GM12864 (cell line): ENCODE measurements at regions not wholly inside any gene's neighbourhood (a gene's known extent, or its start where the extent isn't known, plus 50 kb on each side); places are given as distances from the start of the nearest gene placed in this dataset.

Experiments
- DNase-seq: peaks from one replicate; pipeline ENCODE4 v3.0.0-alpha.2; 2011; ENCODE audit warnings: low read depth
- H3K4me3 ChIP-seq: 2 replicates; pipeline ENCODE4 v1.5.1; 2011; ENCODE audit warnings: mild to moderate bottlenecking, low read depth, low read length, control low read depth
- CTCF ChIP-seq: IDR thresholded peaks from 2 replicates; pipeline ENCODE4 v1.5.1; 2011; ENCODE audit warnings: low read depth, mild to moderate bottlenecking, moderate library complexity, low read length, control low read depth, inconsistent platforms; ENCODE audit errors: missing control alignments

GRCh38 chr5:111932628-111933027, 175.6 kb upstream of the NREP start:
- no peak for DNase-seq
- no peak for TF ChIP-seq CTCF

DNA sequence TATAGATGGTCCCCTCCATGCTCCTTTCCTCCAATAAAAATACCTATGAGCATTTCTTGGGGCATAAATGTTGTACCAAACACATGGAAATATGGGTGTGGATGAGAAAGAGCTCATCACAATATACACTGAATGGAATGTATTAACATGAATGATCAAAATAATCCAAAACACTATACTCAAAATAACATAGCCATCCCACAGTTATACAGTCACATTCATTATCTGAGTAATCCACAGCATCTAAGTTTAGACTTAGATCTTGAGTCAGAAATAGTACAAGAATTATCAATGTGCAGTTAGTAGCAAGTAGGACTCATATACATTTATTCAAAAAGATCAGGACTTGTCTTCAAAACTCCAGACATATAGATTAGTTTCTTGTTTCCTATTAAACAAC, 175.2 kb upstream of the NREP start:
- H3K4me3 ChIP-seq = no peak overlapping the region
- no peak for DNase-seq
- TF ChIP-seq CTCF = no peak

More at GRCh38 chr5:111932628-111933027, 175.6 kb upstream of the NREP start:
- H3K4me3 ChIP-seq = no peak overlapping the region

DNA sequence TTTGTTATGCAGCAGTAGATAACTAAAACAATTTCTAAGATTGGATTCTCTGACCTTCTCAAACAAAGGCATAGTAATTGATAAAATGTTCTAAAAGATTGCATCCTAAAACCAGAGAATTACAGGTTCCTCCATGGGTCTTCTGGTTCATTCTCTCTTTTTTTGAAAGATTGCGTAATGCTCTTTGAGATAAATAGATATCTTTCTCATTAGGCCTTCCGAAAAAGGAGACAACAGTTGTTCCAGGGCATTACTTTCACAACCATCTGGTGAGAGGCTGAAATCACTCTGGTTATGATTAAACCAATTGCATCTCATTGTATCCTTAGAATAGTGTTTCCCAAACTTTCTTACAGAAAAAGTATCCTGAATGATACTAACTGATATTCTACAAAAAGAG, 174.7 kb upstream of the NREP start:
- no peak for DNase-seq

DNA sequence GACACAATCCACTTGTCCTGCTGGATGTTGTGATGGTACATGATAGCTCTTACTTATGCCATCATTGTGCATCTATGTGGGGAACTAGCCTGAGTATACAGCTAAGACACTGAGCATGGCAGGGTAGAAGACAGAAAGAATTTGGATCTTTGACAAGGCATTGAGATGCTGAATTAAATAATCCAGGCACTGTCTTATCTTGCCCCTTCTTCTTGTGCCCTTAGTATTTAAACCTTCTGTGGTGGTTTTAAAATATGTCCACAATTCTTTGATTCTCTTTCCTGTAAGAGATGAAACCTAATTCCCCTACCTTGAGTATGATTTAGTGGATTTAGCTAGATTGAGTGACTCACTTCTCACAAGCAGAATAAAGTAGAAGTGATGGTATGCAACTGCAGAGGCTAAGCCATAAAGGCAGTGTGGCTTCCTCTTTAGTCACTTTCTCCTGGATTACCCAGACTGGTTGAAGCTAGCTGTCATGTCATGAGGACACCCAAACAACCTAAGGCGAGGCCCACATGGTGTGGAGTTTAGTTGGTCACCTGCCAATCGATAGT, 174.0 kb upstream of the NREP start:
- no peak overlapping the region for H3K4me3 ChIP-seq
- no peak for TF ChIP-seq CTCF
- no peak for DNase-seq

More for the DNA sequence above, 174.7 kb upstream of the NREP start:
- no peak for TF ChIP-seq CTCF
- H3K4me3 ChIP-seq = no peak overlapping the region

GRCh38 chr5:111930449-111930848, 173.5 kb upstream of the NREP start:
- TF ChIP-seq CTCF = no peak
- no peak for DNase-seq
- H3K4me3 ChIP-seq = no peak overlapping the region

- H3K4me3 ChIP-seq = no peak overlapping the region
- DNase-seq = no peak
- no peak for TF ChIP-seq CTCF
These were observed 172.9 kb upstream of the NREP start for GRCh38 chr5:111929867-111930266.

GRCh38 chr5:111929261-111929660, 172.3 kb upstream of the NREP start:
- no peak for TF ChIP-seq CTCF
- DNase-seq = no peak
- no peak overlapping the region for H3K4me3 ChIP-seq
